Activated B cell treated with CpG ODN at 0.5 μM for 24 hours (primary cell): ENCODE measurements at regions not wholly inside any gene's neighbourhood (a gene's known extent, or its start where the extent isn't known, plus 50 kb on each side); places are given as distances from the start of the nearest gene placed in this dataset.

Source experiments
- ATAC-seq: fragments of 200-7000 bp; cut with Tn5 transposase; one replicate; pipeline ENCODE4 v1.10.0; 2021; ENCODE audit warnings: low read depth, mild to moderate bottlenecking, moderate library complexity
- CTCF ChIA-PET: fragments of 350-600 bp; sonication (Branson Sonifier 250); formaldehyde crosslinking; loops from one replicate; lab custom pipeline; 2021; ENCODE audit warnings: antibody characterized with exemption; lab: Charles Lee
- POLR2A ChIA-PET: fragments of 350-600 bp; sonication (Branson Sonifier 250); formaldehyde crosslinking; loops from one replicate; lab custom pipeline; 2021; ENCODE audit warnings: antibody characterized with exemption; lab: Charles Lee
- DNase-seq: peaks from one replicate; pipeline ENCODE4 v3.0.0; 2022
- H3K27ac Mint-ChIP-seq: one replicate; pipeline ENCODE4 v1.8.0; 2020; ENCODE audit warnings: mixed read lengths
- H3K27me3 Mint-ChIP-seq: one replicate; pipeline ENCODE4 v1.8.0; 2021; ENCODE audit warnings: mixed read lengths
- H3K36me3 Mint-ChIP-seq: one replicate; pipeline ENCODE4 v1.8.0; 2021; ENCODE audit warnings: low read depth, mixed read lengths
- H3K4me1 Mint-ChIP-seq: one replicate; pipeline ENCODE4 v1.8.0; 2021; ENCODE audit warnings: mixed read lengths
- H3K4me3 Mint-ChIP-seq: one replicate; pipeline ENCODE4 v1.8.0; 2020; ENCODE audit warnings: mild to moderate bottlenecking, mixed read lengths
- H3K9me3 Mint-ChIP-seq: one replicate; pipeline ENCODE4 v1.8.0; 2020; ENCODE audit warnings: mixed read lengths
- intact Hi-C: fragments of 100-400 bp; cut with micrococcal nuclease; formaldehyde crosslinking; loops from one replicate; pipeline ENCODE4 v1.15.1; 2024
- TF ChIP-seq, protein P1 (sequence below): fragments of 200-600 bp; IDR thresholded peaks from one replicate; pipeline ENCODE4 v1.8.0; 2022; ENCODE audit warnings: antibody characterized with exemption, mild to moderate bottlenecking

GRCh38 chr10:49243610-49244283 lies 55.2 kb upstream of the C10orf71 start:
- Mint-ChIP-seq H3K36me3 (no peaks in the 10 kb centered on the region), H3K4me3 (peak overlapping the region; percentile 12), H3K4me1 (peaks cover 14% of the 10 kb centered on the region), H3K27ac (no peak overlapping the region), H3K27me3 (no peaks in the 10 kb centered on the region), H3K9me3 (no peaks in the 10 kb centered on the region)
- ChIA-PET CTCF (no interaction called here), POLR2A (no interaction called here)
- peak; percentile 25 for ATAC-seq
- TF ChIP-seq, protein P1, sequence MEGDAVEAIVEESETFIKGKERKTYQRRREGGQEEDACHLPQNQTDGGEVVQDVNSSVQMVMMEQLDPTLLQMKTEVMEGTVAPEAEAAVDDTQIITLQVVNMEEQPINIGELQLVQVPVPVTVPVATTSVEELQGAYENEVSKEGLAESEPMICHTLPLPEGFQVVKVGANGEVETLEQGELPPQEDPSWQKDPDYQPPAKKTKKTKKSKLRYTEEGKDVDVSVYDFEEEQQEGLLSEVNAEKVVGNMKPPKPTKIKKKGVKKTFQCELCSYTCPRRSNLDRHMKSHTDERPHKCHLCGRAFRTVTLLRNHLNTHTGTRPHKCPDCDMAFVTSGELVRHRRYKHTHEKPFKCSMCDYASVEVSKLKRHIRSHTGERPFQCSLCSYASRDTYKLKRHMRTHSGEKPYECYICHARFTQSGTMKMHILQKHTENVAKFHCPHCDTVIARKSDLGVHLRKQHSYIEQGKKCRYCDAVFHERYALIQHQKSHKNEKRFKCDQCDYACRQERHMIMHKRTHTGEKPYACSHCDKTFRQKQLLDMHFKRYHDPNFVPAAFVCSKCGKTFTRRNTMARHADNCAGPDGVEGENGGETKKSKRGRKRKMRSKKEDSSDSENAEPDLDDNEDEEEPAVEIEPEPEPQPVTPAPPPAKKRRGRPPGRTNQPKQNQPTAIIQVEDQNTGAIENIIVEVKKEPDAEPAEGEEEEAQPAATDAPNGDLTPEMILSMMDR = no peak
- intact Hi-C loops = loop anchor here (2.0 kb wide), 1 partner anchor 53 kb away; no protein-coding TSS in a partner anchor
- no peak for DNase-seq

DNA sequence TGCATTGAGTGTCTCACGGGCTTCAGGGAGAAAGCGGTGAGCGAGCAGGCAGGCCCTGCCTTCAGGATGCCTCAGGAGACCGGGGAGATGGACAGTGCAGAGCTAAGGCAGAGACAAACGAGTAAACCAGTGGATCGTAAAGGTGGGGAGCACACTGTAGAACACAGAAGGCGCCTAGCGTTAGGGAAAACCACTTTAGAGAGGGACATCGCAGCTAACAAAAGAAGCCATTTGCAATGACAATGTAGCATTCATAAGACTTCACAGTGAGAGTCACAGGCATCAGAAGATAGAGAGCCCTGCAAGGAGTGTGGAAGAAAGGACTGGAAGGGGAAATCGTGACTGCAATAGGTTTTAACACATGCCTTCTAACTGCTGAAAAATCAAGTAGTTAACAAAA lies 54.9 kb upstream of the TMEM273 start:
- Mint-ChIP-seq H3K27ac (no peak overlapping the region), H3K4me3 (no peak overlapping the region), H3K36me3 (no peaks in the 10 kb centered on the region), H3K9me3 (no peaks in the 10 kb centered on the region), H3K4me1 (peaks cover 14% of the 10 kb centered on the region), H3K27me3 (no peaks in the 10 kb centered on the region)
- intact Hi-C loops = loop anchor here (2.0 kb wide), 1 partner anchor 52 kb away; no protein-coding TSS in a partner anchor
- no peak for DNase-seq
- ChIA-PET POLR2A (no interaction called here), CTCF (no interaction called here)
- ATAC-seq = no peak
- TF ChIP-seq, protein P1 = no peak

DNA sequence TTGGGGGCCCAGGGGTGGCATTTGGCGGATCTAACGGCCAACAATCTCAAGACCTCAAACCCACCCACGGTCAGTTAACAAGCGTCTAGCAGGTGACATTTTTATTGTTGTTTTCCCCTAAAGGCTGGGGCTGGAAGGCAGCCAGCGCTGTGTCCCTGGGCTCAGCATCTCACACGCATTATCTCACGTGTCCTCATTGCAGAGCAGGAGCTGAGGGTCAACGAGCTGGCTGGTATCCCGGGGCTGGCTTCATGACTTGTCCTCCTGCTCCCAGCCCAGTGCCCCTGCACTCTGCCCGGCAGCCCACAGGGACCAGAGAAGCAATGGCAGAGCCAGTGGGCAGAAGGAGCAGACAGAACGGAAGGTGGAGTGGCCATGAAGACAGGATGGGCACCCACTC lies 54.4 kb upstream of the TMEM273 start:
- CTCF ChIA-PET = no interaction called here
- DNase-seq (no peak), ATAC-seq (no peak)
- Mint-ChIP-seq H3K36me3 (no peaks in the 10 kb centered on the region), H3K4me1 (peaks cover 14% of the 10 kb centered on the region), H3K27ac (no peak overlapping the region), H3K9me3 (no peaks in the 10 kb centered on the region), H3K27me3 (no peaks in the 10 kb centered on the region), H3K4me3 (no peak overlapping the region)
- intact Hi-C loops = loop anchor here (2.0 kb wide), 1 partner anchor 52 kb away; no protein-coding TSS in a partner anchor
- POLR2A ChIA-PET = no interaction called here
- TF ChIP-seq, protein P1 = no peak

DNA sequence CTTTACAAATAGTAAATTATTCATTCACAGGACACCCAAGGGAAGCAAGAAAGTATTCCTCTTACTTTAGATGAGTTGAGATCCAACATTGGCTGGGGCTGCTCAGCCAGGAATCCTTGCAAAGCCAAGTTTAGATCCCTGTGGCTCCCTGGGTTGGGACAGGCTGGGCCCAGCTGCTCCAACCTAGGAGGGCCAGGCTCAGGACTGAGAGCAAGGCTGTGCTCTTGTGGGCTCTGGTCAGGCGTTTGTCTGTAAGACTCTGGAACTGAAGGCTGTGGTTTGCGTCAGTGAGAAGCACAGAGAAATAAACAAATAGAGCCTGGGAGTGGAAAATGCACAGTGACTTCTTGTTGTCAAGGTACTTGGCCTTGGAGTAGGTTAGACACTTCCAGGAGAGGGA lies 53.2 kb upstream of the TMEM273 start:
- DNase-seq (no peak), ATAC-seq (no peak)
- no peaks in the 10 kb centered on the region for H3K27me3 Mint-ChIP-seq
- intact Hi-C loops = no loop called here
- CTCF ChIA-PET = no interaction called here
- no peaks in the 10 kb centered on the region for H3K9me3 Mint-ChIP-seq
- H3K27ac Mint-ChIP-seq = no peak overlapping the region
- TF ChIP-seq, protein P1 = no peak
- no peaks in the 10 kb centered on the region for H3K36me3 Mint-ChIP-seq
- peaks cover 14% of the 10 kb centered on the region for H3K4me1 Mint-ChIP-seq
- no peak overlapping the region for H3K4me3 Mint-ChIP-seq
- POLR2A ChIA-PET = no interaction called here

GRCh38 chr10:49240946-49241345 lies 52.8 kb upstream of the TMEM273 start:
- Mint-ChIP-seq H3K4me1 (peaks cover 14% of the 10 kb centered on the region), H3K9me3 (no peaks in the 10 kb centered on the region), H3K27me3 (no peaks in the 10 kb centered on the region), H3K36me3 (no peaks in the 10 kb centered on the region), H3K27ac (no peak overlapping the region), H3K4me3 (no peak overlapping the region)
- TF ChIP-seq, protein P1 = no peak
- intact Hi-C loops = no loop called here
- ChIA-PET POLR2A (no interaction called here), CTCF (no interaction called here)
- ATAC-seq = no peak
- DNase-seq = no peak
